ENCODE measurements at regions not wholly inside any gene's neighbourhood (a gene's known extent, or its start where the extent isn't known, plus 50 kb on each side); places are given as distances from the start of the nearest gene placed in this dataset.

DNA sequence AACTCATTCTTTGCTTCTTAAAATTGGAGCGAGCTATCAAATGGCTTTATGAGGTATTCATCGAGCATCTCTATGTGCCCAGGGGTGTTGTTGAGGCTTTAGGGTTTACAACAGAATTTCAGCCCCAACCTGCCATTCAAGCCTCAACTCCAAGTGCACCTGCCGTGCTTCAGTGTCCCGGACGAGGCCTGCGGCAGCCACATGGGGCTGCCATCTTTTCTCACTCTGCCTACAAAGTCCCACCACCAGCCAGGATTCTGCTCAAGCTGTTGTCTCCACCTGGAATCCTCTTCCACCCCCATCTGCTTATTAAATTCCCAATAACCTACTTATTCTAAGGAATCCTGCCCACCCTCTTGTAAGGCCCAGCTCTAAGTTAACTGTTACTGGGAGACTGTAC lies 242.4 kb downstream of the OPA1 start:
- Histone ChIP-seq H3K36me3 (ENCODE audit: control insufficient read depth in 1 of 2, insufficient read depth in 2 of 2, low read length in 2 of 2) (no peaks in the 10 kb centered on the region), H3K9ac (ENCODE audit: low read length) (no peak overlapping the region), H2AFZ (ENCODE audit: low read depth, low read length, poor library complexity, severe bottlenecking) (no peak overlapping the region), H3K27me3 (ENCODE audit: insufficient read depth, low read length) (no peaks in the 10 kb centered on the region), H3K79me2 (ENCODE audit: insufficient read depth, low read length) (no peaks in the 10 kb centered on the region), H3K4me1 (ENCODE audit: control insufficient read depth in 1 of 2, insufficient read depth in 2 of 2, low read length in 2 of 2) (peaks cover 2 to 10% of the 10 kb centered on the region in 2 experiments; a peak in 2 of 4 replicates), H3K27ac (ENCODE audit: low read depth, low read length) (no peak overlapping the region), H3K4me2 (ENCODE audit: low read length) (no peak overlapping the region), H4K20me1 (ENCODE audit: insufficient read depth) (no peaks in the 10 kb centered on the region), H3K9me2 (ENCODE audit: insufficient read depth) (no peaks in the 10 kb centered on the region), H3K9me3 (ENCODE audit: control insufficient read depth in 1 of 2, insufficient read depth in 1 of 2, low read depth in 1 of 2, low read length in 2 of 2) (no peaks in the 10 kb centered on the region), H3K4me3 (replicated peaks in 1 of 2; ENCODE audit: low read depth in 1 of 2, low read length in 2 of 2) (no peak overlapping the region)
- ATAC-seq (no peak), DNase-seq (ENCODE audit: low read depth, low spot score) (no peak)
- CTCF ChIA-PET, result no interaction called here
- POLR2A ChIA-PET, result no interaction called here
- TF ChIP-seq, protein P1, sequence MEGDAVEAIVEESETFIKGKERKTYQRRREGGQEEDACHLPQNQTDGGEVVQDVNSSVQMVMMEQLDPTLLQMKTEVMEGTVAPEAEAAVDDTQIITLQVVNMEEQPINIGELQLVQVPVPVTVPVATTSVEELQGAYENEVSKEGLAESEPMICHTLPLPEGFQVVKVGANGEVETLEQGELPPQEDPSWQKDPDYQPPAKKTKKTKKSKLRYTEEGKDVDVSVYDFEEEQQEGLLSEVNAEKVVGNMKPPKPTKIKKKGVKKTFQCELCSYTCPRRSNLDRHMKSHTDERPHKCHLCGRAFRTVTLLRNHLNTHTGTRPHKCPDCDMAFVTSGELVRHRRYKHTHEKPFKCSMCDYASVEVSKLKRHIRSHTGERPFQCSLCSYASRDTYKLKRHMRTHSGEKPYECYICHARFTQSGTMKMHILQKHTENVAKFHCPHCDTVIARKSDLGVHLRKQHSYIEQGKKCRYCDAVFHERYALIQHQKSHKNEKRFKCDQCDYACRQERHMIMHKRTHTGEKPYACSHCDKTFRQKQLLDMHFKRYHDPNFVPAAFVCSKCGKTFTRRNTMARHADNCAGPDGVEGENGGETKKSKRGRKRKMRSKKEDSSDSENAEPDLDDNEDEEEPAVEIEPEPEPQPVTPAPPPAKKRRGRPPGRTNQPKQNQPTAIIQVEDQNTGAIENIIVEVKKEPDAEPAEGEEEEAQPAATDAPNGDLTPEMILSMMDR (IDR thresholded peaks at IDR 0.05 in 2 of 3, conservative IDR thresholded peaks at IDR 0.05 in 1 of 3; ENCODE audit: borderline replicate concordance in 1 of 3, insufficient read depth in 1 of 3, low read depth in 2 of 3, low read length in 2 of 3), result no peak
- TF ChIP-seq ZNF274 (IDR thresholded peaks at IDR 0.05; ENCODE audit: low read depth, low read length), result no peak
- no peak for TF ChIP-seq ZFX (IDR thresholded peaks at IDR 0.05)
- TF ChIP-seq YY1 (IDR thresholded peaks at IDR 0.05; ENCODE audit: extremely low read depth, insufficient replicate concordance, low read depth, low read length), result no peak
- RAD21 ChIA-PET (ENCODE audit: low non-redundant PET in 1 of 2, low total read pairs in 2 of 2, uncharacterized antibody in 2 of 2, unreplicated experiment in 2 of 2), result no interaction called here
- no TSS peak for BruUV-seq (replicated peaks)
- intact Hi-C loops (cut with micrococcal nuclease), result no loop called here

DNA sequence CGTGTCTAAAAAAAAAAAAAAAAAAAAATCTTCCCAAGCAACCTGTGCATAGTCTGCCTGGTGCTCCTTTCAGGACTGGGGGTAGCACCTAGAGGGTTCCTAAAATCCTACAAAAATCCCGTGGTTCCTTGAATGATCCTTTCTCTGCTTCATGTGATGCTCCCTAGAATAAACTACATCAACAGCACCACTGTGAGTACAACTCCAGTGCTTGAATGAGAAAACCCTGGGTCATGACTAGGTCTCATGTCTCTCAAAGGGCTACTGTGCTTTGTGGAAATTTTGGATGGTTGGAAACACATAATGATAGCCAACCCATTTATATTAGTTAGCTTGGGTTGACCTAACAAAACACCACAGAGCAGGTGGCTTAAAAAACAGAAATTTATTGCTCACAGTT lies 243.5 kb downstream of the OPA1 start:
- no peak for DNase-seq (ENCODE audit: low read depth, low spot score)
- no peaks in the 10 kb centered on the region for H3K9me2 ChIP-seq (ENCODE audit: insufficient read depth)
- BruUV-seq (replicated peaks), result no TSS peak
- no peaks in the 10 kb centered on the region for H4K20me1 ChIP-seq (ENCODE audit: insufficient read depth)
- no peaks in the 10 kb centered on the region for H3K36me3 ChIP-seq (ENCODE audit: control insufficient read depth in 1 of 2, insufficient read depth in 2 of 2, low read length in 2 of 2)
- no peak overlapping the region for H2AFZ ChIP-seq (ENCODE audit: low read depth, low read length, poor library complexity, severe bottlenecking)
- intact Hi-C loops (cut with micrococcal nuclease), result no loop called here
- no peaks in the 10 kb centered on the region for H3K79me2 ChIP-seq (ENCODE audit: insufficient read depth, low read length)
- CTCF ChIA-PET, result no interaction called here
- H3K9me3 ChIP-seq (ENCODE audit: control insufficient read depth in 1 of 2, insufficient read depth in 1 of 2, low read depth in 1 of 2, low read length in 2 of 2), result no peaks in the 10 kb centered on the region
- no peak for ATAC-seq
- H3K27ac ChIP-seq (ENCODE audit: low read depth, low read length), result no peak overlapping the region
- RAD21 ChIA-PET (ENCODE audit: low non-redundant PET in 1 of 2, low total read pairs in 2 of 2, uncharacterized antibody in 2 of 2, unreplicated experiment in 2 of 2), result no interaction called here
- no peak overlapping the region for H3K4me2 ChIP-seq (ENCODE audit: low read length)
- peaks cover 0 to 5% of the 10 kb centered on the region in 2 experiments; a peak in 1 of 4 replicates for H3K4me1 ChIP-seq (ENCODE audit: control insufficient read depth in 1 of 2, insufficient read depth in 2 of 2, low read length in 2 of 2)
- no peaks in the 10 kb centered on the region for H3K27me3 ChIP-seq (ENCODE audit: insufficient read depth, low read length)
- no peak overlapping the region for H3K9ac ChIP-seq (ENCODE audit: low read length)
- POLR2A ChIA-PET, result no interaction called here
- H3K4me3 ChIP-seq (replicated peaks in 1 of 2; ENCODE audit: low read depth in 1 of 2, low read length in 2 of 2), result no peak overlapping the region
- TF ChIP-seq ELF1 (IDR thresholded peaks at IDR 0.05; ENCODE audit: borderline replicate concordance, low read depth), result no peak
- TF ChIP-seq CBX3 (IDR thresholded peaks at IDR 0.05; ENCODE audit: low read depth), result no peak
- TF ChIP-seq RAD21 (IDR thresholded peaks at IDR 0.05; ENCODE audit: low read depth), result no peak
- no peak for TF ChIP-seq FOSL1 (IDR thresholded peaks at IDR 0.05; ENCODE audit: low read depth)
- TF ChIP-seq, protein P2, sequence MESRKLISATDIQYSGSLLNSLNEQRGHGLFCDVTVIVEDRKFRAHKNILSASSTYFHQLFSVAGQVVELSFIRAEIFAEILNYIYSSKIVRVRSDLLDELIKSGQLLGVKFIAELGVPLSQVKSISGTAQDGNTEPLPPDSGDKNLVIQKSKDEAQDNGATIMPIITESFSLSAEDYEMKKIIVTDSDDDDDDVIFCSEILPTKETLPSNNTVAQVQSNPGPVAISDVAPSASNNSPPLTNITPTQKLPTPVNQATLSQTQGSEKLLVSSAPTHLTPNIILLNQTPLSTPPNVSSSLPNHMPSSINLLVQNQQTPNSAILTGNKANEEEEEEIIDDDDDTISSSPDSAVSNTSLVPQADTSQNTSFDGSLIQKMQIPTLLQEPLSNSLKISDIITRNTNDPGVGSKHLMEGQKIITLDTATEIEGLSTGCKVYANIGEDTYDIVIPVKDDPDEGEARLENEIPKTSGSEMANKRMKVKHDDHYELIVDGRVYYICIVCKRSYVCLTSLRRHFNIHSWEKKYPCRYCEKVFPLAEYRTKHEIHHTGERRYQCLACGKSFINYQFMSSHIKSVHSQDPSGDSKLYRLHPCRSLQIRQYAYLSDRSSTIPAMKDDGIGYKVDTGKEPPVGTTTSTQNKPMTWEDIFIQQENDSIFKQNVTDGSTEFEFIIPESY (IDR thresholded peaks at IDR 0.05; ENCODE audit: extremely low read depth, insufficient replicate concordance, low read length), result no peak
- no peak for TF ChIP-seq POLR2A (IDR thresholded peaks at IDR 0.05; ENCODE audit: borderline replicate concordance, extremely low read depth, insufficient read depth, insufficient read length)
- TF ChIP-seq ZNF274 (IDR thresholded peaks at IDR 0.05; ENCODE audit: low read depth, low read length), result no peak
- no peak for TF ChIP-seq ZFX (IDR thresholded peaks at IDR 0.05)
- TF ChIP-seq EGR1 (IDR thresholded peaks at IDR 0.05; ENCODE audit: low read depth), result no peak
- TF ChIP-seq SIN3A (IDR thresholded peaks at IDR 0.05; ENCODE audit: low read depth), result no peak
- no peak for TF ChIP-seq SP1 (IDR thresholded peaks at IDR 0.05; ENCODE audit: low read depth)
- no peak for TF ChIP-seq EZH2 (IDR thresholded peaks at IDR 0.05)
- TF ChIP-seq, protein P1 (IDR thresholded peaks at IDR 0.05 in 2 of 3, conservative IDR thresholded peaks at IDR 0.05 in 1 of 3; ENCODE audit: borderline replicate concordance in 1 of 3, insufficient read depth in 1 of 3, low read depth in 2 of 3, low read length in 2 of 3), result no peak
- TF ChIP-seq CEBPB (IDR thresholded peaks at IDR 0.05; ENCODE audit: low read depth), result no peak
